ENCODE measurements at regions not wholly inside any gene's neighbourhood (a gene's known extent, or its start where the extent isn't known, plus 50 kb on each side); places are given as distances from the start of the nearest gene placed in this dataset.

DNA sequence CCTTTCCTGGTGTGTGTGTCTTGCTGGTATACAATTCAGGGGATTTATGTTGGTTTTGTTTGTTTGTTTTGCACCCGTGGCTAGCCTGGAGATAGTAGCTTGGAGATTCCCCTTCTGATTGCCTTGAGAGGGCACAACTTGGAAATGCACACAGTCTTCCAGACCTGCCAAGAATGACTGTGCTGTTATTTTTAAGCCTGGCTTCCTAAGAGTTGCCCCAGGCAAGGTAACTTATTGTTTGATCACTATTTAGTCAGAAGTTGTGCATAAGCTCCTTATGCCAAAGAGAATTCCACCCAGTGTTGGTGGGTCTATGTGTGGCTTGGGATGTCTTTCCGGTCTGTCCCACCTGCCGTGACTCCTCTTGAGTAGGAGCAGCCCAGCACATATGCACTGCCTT lies 421.9 kb upstream of the KCNN2 start:
- TF ChIP-seq, protein P1, sequence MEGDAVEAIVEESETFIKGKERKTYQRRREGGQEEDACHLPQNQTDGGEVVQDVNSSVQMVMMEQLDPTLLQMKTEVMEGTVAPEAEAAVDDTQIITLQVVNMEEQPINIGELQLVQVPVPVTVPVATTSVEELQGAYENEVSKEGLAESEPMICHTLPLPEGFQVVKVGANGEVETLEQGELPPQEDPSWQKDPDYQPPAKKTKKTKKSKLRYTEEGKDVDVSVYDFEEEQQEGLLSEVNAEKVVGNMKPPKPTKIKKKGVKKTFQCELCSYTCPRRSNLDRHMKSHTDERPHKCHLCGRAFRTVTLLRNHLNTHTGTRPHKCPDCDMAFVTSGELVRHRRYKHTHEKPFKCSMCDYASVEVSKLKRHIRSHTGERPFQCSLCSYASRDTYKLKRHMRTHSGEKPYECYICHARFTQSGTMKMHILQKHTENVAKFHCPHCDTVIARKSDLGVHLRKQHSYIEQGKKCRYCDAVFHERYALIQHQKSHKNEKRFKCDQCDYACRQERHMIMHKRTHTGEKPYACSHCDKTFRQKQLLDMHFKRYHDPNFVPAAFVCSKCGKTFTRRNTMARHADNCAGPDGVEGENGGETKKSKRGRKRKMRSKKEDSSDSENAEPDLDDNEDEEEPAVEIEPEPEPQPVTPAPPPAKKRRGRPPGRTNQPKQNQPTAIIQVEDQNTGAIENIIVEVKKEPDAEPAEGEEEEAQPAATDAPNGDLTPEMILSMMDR (IDR thresholded peaks at IDR 0.05; ENCODE audit: insufficient read depth, low read length), result no peak
- no peak for TF ChIP-seq GABPA (IDR thresholded peaks at IDR 0.05; ENCODE audit: low read depth)
- TF ChIP-seq SPI1 (IDR thresholded peaks at IDR 0.05; ENCODE audit: borderline replicate concordance, low read depth), result no peak

Data from HL-60 (cell line).